GM18498 (cell line): ENCODE measurements at regions not wholly inside any gene's neighbourhood (a gene's known extent, or its start where the extent isn't known, plus 50 kb on each side); places are given as distances from the start of the nearest gene placed in this dataset.
"Not testable (repeated sequence)": the region's sequence is repeated elsewhere in the genome, so short reads cannot be mapped to it uniquely, and the experiment has no call there.

Experiments
- ATAC-seq: cut with Tn5 transposase; IDR thresholded peaks from one replicate; pipeline ENCODE4 v1.9.1; 2021; ENCODE audit warnings: mild to moderate bottlenecking, moderate library complexity; ENCODE audit not compliant: unreplicated experiment

DNA sequence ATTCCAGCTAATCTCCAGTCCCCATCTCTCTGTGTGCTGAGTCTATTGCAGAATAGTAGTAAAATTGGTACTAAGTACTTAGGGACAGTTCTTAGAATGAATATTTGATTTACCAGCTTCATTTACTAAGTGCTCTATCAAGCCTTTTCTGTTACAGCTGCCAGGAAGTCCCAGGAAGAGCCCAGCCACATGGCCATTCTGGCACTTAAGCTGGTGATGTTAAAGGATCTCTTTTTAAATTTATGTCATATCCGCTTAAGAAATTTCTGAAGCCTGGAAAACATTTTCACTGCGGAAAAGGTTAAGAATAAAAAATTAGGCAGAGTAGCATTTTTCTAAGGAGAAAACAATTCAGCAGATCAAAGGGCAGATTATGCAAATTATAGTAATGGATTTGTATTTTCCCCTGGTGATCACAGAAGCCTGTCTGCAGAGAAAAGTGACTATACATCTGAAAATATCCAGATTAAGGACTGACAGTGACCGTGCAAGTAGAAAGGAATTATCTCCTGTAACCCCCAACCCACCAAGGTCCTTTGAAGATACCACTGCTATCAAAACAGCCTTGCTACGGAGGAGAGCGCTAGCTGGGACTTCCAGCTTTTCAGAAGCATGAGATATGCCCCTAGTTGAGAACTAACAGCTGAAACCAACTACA, 260.8 kb downstream of the SH3BP4 start:
- ATAC-seq, result no peak

DNA sequence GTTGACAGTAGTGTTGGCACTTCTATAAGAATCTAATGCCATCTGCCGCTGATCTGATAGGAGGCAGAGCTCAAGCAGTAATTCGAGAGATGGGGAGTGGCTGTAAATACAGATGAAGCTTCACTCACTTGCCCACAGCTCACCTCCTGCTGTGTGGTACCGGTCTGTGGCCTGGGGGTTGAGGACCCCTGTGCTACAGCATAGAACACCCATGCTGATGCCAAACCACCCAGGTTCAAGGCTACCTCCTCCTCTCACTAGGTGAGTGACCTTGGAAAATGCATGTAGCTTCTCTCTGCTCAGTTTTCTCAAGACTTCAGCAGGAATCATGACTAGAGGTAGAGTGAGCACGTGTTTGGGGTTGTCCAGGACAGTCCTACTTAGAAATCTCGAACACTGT, 263.4 kb downstream of the SH3BP4 start:
- ATAC-seq, result no peak

DNA sequence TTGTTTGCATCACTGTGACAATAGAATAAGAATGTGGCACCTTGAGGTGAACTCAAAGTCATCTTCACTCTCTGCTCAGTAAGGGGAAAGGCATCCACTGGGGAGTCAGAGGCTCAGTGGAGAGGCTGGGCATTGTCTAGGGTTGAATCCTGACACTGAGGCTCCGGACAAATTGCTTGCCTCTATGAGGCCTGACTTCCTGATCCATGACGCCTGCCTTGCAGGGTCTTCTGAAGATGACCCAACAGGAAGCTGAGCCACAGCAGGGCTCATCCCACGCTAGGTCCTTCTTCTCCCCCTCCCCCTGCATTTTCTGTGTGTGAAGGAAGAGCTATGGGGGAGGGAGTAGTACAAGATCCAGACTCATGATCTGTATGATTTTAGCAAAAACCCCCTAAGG, 265.1 kb downstream of the SH3BP4 start:
- no peak for ATAC-seq

DNA sequence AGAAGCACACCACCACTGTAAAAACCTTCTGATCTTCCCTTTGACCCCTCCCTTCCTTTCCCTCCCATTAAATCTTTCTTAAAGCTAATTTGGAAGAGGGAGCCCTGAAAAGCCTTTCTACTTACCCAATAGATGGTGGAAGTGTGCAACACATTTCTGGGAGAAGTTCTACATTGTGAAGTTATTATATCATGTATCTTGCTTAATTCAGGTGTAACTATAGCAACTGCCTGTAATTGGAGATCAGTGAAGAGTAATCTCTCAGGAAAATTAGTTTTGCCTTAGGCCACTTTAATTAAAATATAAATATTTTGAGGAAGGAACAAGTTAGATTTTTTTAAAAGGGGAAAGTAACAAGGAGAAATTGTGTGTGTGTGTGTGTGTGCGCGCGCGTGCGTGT, 266.0 kb downstream of the SH3BP4 start:
- ATAC-seq, result no peak

DNA sequence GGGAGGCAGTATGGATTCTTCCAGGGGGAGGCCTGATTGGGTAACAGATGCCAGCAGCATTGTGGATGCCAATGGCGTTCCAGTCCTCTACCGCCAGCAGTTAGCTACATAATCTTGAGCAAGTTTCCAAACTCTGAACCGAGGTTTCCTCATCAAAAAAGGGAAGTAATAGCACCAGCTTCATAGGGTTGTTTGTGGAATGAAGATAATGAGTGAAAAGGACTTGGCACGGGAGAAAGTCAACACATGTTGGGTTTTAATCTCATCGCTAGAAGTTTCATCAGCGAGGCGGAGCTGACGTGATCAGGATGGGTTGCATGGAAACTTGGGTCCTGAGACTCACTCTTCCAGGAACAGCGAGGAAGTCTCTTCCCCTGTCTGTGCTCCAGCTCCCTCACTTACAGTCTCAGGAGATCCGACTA, 266.7 kb downstream of the SH3BP4 start:
- ATAC-seq, result no peak

DNA sequence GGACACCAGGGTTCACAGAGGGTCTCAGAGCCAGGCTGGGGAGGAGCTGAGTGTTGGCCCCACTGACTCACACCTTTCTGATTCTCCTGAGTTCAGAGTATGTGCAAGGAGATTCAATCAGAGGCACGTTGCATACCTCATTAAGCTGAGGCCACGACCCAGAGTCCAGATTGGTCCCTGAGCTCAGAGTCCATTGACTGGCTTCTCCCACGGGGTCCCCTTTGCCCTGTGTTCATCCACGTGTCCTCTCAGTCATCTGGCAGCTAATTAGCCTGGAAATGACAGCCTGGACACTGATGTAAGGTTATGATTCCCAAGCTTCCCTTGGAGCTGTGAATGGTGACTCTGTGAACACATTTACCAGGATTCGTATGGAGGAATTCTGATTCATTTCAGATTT, 267.2 kb downstream of the SH3BP4 start:
- no peak for ATAC-seq

DNA sequence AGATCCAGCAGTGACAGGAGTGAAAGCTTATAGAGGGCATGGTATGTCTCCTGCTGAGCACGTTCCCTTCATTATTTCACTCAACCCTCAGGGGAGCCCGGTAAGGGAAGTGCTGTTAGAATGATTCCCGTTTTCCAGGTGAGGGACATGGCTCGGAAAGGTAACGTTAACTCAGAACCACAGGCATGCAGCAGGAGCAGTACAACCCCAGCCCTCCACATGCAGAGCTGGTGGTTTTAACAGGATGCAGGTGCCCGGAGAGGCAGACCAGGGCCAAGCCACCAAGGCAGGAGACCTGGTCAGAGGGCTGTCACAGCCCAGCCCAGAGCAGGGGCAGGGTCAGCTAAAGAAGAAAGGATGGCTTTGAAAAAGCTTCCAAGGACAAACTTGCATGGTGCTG, 268.5 kb downstream of the SH3BP4 start:
- ATAC-seq, result no peak

DNA sequence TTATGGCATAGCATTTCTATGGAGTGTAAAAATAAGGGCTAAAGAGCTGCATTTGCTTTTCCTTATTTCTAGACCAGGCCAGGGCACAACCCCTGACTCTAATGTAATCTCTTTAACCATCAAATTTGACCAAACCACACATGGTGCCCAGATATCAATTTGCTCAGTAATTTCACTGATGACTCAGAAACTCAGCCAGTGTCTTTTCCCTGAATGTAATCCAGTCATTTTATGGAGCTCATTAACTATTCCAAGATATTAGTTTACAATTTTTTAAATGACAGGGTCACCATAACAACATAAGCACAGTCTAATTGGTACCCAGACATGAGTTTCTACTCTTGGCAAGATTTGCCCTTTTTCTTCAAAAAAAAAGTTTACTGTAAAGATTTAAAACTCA, 270.8 kb upstream of the AGAP1 start:
- no peak for ATAC-seq

DNA sequence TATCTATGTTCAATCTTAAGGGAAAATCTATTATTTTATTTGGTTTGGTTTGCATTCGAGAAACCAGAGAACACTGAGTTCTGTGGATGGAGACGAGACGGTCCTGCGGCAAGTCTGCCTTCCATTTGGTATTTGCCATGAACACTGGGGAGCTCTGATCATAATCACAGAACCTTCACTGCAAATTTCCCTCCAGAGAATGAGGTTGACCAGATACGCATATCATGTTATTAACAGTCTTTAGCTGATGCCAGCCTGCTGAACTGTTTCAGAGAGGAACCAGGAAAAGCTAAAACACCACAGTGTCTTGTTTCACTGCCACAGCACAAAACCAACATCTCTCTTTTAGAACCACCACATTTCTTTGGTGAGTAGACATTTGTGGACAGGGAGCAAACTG, 269.4 kb upstream of the AGAP1 start:
- ATAC-seq, result no peak

DNA sequence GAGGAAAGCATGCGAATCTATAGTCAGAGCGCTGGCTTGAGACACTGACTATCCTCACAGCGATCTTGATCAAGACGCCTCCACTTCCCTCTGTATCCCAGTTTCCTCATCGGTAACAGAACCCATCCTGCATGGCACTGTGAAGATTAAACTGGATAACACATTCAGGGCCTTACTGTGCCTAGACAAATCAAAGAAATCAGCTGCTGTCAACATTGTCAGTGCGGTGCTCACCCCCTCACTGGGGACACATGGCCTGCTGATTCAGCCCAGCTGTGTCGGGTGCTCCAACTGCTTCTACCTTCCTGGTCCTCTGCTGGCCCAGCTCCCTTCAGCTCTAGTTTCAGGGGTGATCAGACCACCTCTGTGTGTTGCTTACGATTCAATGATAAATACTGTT, 268.6 kb upstream of the AGAP1 start:
- ATAC-seq, result no peak

DNA sequence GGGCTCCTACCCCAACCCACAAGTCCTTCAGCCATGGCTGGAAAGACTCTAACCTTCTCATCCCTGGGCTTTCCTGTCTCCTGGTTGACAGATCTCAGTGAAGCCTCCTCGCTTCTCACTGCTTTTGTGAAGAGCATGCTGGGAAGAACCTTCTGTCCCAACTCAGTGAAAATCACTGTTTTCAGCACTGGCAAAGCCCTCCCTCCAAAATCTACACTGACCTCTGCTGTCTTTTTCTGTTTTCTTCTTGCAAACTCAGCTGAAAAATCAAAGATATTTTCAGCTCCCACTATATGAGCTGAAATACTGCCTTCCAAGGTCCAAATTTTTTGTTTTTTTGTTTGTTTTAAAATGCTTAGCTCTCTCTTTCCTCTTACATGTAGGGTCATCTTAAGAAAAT, 266.3 kb upstream of the AGAP1 start:
- ATAC-seq, result no peak

DNA sequence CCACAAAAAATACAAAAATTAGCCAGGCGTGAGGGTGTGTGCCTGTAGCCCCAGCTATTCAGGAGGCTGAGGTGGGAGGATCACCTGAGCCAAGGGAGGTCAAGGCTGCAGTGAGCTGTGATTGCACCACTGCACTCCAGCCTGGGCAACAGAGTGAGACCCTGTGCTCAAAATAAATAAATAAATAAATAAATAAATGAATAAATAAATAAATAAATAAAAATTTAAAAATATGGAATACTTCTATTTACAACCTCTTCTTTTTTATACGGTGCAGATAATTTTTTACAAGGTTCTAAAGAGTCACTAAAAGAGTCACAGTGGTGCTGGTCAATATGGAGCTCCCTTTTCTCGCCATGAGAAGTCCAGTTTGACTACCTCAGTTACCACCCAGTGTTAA, 265.4 kb upstream of the AGAP1 start:
- not testable (repeated sequence) for ATAC-seq

DNA sequence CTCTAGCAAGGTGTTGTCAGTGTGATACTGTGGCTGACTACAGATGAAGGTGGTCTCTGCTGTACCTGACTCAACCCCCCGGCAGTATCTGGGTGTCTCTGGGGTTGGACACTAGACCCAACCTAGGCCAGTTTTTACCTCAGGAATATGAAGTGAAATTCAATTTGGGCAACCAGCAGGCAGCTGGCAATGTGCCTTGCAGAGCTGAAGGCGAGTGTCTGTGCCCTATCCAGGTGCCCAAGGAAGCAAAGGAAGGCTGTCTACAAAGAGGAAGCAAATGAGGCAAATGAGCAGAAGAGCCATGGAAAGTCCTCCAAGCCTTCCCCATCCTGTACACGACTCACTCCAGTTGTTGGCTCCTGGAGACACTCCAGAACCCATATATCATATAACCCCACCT, 264.6 kb upstream of the AGAP1 start:
- ATAC-seq, result no peak

DNA sequence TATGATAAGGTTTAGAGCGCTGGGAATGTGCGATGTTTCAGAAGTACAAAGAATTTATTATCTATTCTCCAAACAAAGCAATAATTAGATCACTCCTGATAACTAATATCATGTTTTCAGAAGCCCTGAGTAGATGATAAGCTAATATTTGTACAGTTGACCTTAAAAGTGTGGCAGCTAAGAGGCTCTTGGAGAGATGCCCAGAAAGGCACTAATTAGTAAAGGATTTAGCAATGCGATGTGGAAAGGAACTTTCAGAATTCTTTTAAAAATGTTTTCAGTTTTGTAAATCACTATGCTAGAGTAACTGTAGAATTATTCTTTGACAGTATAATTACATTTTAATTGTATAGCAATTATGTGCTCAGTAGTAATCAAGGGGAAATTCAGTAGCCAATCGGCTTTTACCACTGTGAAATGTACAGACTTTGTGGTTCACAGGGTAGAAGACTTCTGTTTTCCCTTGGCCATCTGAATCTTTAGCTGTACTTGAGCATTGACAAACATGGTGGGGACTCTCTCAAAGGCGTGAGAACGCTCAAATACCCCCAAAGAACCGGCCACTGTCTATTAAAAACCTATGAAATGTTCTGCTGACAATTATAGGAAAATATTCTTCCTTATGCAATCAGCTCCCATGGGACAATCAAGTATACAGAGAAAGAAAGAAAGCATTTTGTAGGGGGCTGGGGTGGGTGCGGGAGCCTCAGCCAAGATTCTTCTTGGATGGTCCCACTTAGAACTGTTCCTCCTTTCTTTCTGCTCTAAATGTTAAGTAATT, 262.8 kb upstream of the AGAP1 start:
- no peak for ATAC-seq

DNA sequence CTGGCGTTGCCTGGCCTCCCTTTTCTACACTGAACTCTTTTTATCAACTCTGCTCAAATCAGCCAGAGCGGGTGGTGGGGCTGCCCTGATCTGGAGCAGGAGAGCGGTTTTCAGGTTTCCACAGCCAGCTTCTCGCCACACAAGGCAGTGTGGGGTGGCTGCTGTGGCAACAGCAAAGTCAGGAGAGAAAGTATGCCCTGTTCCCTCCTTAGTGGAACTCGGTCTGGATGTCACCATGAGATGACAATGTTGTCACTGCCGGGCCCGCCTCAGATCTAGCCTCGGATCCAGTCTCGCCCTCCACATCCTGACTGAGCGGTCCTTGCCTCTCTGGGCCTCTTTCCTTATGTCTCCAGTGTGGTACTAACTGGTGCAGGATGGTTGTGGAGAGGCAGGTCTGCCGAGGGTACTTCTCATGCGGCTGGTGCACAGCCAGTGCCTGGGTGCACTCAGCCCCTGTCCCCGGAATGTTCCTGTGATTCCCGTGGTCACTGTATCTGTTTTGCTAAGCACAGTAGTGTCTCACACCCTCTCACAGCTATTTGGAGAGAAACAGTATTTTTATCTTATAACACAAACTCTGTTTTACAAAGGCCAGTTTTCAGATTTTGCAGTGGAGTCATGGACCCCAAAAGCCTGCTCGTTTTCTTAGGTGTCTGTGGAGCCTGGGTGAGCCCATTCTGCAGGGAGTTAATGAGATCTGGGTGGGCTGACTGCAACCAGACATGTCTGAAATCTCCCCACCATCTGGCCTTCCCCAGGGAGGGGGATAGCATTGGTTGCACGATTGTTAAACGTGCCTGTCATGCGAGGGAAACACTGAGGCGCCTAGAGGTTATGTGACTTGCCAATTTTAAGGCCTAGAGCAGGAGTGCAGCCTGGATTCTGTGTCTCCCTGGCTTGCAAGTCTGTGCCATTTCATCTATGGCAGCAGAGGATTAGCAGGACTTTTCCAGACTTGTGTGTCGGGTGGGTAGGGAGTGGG, 261.1 kb upstream of the AGAP1 start:
- ATAC-seq, result no peak

DNA sequence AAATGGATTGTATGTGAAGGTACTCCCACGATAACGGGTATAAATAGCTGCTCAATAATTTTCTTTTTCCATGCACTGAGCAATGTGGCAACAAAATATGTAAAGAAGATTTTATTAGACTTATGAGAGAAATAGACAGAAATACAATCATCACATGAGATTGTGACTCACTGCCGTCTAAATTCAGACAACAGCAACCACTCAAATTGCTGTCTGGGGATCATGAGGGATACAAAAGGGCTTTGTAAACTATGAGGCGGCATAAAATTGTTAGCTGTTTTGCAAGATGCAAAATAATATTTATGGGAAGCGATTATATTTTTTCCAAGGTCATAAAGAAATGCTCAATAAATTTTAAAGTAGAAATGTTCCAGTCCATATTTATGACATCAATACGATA, 259.1 kb upstream of the AGAP1 start:
- no peak for ATAC-seq

DNA sequence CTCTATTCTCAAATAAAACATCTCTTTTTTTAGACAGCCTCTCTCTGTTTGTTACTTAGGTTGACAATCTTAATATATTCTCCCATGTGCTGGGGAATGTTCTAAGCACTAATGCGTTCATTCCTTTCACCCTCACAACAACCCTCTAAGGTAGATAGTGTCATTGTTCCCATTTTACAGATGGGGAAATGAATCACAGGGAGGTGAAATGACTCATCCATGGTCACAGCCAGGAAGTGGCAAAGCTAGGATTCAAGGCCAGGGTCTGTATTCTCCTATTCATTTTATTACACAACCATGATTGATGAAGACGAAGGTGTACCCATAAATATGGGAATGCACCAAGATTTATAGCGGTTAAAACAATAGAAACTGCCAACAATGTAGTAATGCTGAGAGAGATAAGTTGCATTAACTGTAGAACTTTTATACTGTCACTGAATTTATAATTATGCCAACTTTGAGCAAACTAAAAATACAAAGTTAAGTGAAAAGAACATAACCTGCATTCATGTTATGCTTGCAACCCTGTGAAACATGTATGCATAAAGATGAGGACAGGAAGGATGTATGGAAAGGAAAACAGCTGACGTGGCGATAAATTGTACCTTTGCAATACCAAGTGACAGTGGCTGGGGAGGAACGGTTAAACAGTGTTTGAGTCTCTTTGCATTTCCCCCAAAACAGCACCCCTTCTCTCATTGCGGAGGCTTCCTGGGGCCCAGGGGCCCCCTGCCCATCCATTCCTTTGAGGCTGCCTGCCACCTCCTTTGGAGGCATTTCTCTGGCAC, 257.7 kb upstream of the AGAP1 start:
- ATAC-seq, result no peak

DNA sequence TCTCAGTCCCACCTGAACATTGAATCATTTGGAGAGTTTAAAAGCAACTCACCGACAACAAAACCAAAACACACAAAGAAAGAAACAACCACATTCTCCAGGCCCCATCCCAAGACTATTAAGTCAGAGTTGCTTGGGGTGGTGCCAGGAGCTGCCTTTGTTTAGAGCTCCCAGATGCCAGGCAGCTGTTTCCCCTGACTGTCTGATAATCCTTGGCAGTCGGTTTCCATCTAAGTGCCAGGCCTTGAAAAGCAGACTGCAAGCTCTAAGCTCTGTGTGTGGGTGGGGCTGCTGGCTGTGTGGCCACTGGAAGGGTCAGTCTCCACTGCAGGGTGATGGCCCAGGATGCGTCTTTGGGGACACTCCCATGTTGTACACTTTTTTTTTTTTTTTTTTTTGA, 255.3 kb upstream of the AGAP1 start:
- ATAC-seq, result no peak

DNA sequence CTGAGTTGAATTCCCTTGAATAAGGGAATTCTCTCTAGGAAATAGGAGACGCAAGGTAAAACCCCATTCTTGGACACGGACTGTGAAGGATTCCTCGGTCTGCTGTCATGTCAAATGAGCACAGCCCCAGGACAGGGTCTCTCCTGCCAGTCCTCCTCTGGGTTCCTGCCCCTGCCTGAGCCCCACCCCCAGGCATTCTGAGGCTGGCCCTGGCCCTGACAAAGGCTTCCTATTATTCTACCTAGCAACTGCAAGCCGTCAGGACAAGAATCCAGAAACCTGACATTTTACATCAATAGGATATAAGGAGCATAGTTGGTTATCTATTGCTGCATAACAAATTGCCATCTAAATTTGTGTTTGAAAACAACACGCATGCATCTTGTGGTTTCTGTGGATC, 253.3 kb upstream of the AGAP1 start:
- ATAC-seq, result no peak

DNA sequence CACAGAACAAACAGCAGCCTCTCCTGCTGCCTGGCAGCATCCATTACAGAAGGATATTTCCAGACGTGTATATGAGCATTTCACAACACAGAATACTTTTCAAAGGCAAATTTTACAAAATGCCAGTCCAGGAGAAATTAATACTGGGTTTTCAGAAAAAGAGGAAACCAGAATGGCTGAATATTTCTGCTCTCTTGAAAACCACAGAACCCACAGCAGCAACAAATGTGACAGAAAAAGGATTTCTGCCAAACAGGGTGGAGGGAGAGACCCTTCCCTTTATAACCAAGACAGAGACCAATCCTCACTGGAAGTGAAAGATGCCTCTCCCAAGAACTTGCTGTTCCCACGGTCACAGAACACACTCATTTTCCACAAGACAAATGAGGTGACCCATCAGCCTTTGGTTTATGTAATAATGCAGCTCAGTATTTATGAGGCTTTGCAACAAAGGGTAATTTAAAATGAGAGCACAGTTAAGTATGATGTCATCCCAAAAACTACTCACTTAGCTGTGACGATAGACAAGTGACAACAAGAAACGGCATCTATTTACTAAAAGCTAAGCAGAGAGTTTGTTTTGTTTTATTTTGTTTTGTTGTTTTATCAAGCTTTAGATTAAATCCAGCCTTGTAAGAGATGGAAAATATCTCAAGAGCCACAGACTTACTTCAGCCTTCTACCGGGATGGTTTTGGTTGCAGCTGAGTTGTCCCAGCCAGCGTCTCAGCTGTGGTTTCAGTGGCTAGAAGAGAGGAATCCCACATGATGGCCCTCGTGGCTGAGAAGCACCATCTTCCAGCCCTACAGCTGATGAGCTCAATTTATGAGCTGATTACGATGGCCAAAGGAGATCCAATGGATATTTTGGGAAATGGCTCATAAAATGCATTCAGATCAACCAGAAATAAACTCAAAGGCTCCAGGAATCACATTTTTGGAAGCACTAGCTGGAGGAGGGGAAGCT, 249.3 kb upstream of the AGAP1 start:
- ATAC-seq, result no peak
